LoVo (cell line): ENCODE measurements at regions not wholly inside any gene's neighbourhood (a gene's known extent, or its start where the extent isn't known, plus 50 kb on each side); places are given as distances from the start of the nearest gene placed in this dataset.
"Not testable (repeated sequence)": the region's sequence is repeated elsewhere in the genome, so short reads cannot be mapped to it uniquely, and the experiment has no call there.

Experiments used
- DNase-seq: peaks from one replicate; pipeline ENCODE4 v3.0.0-alpha.2; 2016; ENCODE audit warnings: low spot score

DNA sequence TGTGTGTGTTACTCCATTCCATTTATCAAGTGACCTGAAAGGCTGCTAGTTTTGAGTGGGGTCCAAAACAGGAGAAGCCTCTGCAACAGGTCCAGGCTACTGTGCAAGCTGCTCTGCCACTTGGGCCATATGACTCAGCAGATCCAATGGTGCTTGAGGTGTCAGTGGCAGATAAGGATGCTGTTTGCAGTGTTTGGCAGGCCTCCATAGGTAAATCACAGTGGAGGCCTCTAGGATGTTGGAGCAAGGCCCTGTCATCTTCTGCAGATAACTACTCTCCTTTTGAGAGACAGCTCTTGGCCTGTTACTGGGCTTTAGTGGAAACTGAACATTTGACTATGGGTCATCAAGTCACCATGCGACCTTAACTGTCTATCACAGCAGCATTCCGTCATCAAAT, 52.3 kb upstream of the SMARCAD1 start:
- not testable (repeated sequence) for DNase-seq

DNA sequence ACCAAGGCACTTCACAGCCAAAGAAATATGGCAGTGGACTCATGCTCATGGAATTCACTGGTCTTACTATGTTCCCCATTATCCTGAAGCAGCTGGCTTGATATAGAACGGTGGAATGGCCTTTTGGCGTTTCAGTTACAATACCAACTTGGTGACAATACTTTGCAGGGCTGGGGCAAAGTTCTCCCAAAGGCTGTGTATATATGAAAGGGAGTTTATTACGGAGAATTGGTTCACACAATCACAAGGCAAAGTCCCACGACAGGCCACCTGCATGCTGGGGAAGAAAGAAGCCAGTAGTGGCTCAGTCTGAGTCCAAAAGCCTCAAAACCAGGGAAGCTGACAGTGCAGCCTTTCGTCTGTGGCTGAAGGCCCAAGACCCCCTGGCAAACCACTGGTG, 50.8 kb upstream of the SMARCAD1 start:
- no peak for DNase-seq
